GM19023 (cell line): ENCODE measurements at regions not wholly inside any gene's neighbourhood (a gene's known extent, or its start where the extent isn't known, plus 50 kb on each side); places are given as distances from the start of the nearest gene placed in this dataset.
"Not testable (repeated sequence)": the region's sequence is repeated elsewhere in the genome, so short reads cannot be mapped to it uniquely, and the experiment has no call there.

Source experiments
- ATAC-seq: cut with Tn5 transposase; IDR thresholded peaks from one replicate; pipeline ENCODE4 v1.9.1; 2021; ENCODE audit warnings: mild to moderate bottlenecking, moderate library complexity; ENCODE audit not compliant: unreplicated experiment

DNA sequence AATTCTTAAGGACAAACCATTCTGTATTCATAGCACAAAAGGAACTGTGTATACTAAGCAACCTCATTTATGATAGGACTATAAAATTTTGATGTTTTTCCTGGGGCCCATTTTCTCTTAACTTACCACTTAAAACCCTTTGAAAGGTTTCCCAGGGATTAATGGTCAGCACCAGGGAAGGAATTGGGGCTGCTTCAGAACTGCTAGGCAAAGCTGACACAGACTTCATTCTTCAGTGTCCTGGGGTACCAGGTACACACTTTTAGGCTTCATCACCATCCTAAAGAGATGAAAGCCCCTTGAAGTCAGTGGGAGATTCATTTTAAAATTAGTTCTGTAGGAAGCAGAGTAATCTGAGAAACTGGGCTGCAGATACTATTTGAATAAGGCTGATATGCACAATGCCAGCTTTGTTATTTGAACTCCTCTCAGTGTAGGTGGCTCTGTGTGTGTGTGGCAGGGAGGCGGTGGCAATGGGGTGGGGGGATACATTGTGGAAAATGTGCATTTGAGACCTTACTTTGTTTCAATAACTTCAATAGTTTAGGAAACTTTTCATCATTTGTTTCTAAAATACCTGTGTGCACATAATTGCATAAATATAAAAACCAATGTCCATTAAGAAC lies 329.3 kb upstream of the DCN start:
- ATAC-seq = no peak

DNA sequence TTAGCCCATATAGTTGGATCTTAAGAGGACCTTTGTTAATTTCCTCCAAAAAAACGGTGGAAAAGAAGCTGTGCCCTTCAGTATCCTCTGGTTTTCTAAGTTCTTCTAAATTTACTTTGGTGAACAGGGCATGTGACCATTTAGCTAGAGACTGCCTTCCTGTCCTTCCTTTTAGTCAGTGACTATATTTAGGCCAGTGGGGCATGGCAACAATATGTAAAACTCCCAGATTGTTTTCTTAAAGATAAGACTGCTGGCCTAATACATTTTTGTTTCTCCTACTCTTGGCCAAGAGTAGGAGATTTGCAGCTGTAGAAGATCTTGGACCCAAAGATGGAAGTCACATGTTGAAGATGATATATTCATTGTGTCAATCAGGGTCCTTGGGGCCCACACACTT lies 325.1 kb upstream of the DCN start:
- no peak for ATAC-seq

DNA sequence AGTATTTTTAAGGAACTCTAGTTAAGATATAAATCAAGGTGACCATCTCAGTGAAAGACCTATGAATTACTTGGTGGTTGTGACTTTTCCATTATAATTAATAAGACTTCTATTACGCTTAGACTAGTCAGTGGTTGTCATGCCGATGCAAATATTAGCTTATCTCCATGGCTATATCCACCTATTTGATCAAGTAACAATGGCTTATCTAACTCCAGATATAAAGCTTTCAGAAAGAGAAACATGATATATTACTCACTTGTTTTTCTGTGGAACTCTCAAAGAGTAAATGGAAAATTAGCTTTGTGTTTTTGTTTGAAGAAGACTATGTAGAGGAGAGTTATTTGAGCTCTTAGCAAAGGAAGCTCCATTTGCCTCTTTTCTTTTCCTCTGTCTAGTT lies 323.8 kb upstream of the DCN start:
- ATAC-seq = no peak

DNA sequence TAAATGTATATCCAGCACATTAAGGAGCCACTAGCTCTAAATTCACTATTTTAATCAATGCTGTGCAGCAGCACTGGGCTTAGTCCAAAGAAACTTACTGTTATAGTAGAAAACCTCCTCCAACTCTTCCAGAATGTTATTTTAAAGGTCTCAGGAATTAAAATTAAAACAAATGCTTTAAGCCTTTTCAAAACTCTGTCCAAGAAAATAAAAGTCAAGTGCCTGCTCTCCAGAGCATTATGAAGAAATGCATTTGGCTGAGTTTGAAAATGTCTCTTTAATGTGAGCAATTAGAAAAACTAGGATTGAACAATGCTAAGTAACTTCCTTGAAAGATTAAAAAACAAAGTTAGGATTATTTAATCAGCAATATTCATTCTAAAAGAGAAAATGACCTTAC lies 322.4 kb upstream of the DCN start:
- ATAC-seq = no peak

DNA sequence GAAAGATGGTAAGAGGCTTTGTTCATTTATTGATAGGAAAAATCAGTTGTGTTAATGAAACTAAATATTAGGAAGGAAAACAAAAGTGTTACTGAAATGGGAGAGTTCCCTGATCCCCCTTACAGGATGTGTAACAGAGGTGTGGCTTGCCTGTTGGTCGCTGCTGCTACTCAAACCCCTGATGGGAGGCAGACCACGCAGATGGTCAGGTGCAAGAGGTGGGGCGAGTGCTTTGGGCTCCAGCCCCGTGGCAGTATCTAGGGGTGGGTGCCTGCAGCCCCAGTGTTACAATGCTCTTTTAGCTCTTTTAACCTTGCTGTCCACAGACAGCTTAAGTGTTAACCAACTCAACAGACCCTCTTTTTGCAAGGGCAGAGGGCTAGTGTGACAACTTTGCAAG lies 319.6 kb upstream of the DCN start:
- no peak for ATAC-seq

DNA sequence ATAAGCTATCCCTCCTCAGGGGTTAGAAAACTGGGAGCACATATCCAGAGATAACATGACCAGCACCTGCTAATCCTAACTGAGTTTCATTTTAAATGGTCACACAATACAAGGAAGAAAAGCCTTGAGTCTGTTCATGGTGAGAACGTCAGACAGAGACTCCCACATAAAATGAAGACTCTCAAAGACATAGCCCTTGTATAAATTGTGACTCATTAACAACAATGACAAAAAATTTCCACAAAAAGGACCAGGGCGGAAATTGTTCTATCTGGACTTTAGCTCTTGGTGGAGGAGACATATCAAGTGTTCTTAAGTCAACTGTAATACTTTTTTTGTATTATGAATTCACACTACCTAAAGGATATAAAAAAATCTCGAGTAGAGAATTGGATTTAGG lies 313.7 kb upstream of the DCN start:
- ATAC-seq = no peak

DNA sequence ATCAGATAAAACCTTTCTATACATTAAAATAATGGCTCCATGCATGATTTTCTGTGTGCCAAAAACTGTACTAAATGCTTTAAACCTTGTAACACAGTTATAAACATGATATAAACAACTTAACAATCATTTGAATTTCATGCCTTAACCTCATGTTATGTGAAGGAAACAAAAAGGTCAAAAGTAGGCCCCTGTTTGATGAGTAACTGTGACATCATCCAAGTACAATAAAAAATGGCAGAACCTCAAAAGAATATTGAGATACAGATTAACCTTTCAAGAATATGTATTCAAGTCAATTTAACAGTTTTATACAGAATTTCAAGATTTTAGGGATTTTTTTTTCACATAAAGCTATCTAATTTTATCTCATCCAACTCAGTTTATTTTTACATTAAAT lies 310.7 kb upstream of the DCN start:
- ATAC-seq = no peak

DNA sequence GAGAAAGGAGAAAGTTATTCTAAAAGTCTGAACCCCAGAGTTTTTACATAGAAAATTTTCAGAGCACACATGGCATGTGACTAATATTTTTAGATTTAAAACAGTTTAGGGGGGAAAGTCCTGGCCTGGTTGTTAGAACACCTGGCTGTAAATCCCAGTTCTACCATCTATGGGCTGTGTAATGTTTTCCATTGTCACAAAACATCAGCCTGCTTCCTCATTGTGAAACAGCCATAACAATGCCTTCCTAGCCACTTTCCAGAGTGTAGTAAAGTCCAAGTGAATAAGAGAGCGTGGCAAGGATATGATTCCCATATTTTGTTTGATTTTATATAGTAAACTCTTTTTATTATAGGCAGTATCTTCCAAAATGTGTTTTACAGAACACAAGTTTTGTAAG lies 310.0 kb upstream of the DCN start:
- no peak for ATAC-seq

DNA sequence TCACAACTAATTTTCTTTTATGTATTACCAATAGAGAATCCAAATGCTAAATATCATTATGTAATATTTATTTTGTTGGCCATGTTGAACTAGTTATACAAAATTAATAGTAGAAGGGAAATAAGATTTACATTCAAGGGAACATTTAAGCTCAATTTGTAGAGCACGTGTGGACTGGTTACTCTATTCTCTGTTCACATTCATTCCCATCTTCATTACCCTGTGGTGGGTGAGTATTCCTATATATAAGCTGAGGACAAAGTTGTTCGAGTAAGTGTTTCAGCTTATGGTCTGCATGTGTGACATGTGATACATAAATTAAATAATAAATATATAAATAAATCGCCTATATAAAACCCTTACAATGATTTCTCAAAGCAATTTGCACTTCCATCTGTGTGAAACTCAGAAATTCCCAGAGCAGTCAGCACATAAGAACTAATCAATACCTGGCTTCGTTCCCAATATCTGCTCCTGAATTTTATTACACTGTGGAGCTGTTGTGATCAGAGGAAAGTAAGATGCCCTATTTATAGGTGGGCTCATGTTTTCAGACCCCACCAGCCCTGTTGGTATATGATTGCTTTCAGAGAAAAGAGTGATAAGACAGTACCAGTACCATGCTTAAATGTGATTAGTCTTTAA lies 308.2 kb upstream of the DCN start:
- no peak for ATAC-seq

DNA sequence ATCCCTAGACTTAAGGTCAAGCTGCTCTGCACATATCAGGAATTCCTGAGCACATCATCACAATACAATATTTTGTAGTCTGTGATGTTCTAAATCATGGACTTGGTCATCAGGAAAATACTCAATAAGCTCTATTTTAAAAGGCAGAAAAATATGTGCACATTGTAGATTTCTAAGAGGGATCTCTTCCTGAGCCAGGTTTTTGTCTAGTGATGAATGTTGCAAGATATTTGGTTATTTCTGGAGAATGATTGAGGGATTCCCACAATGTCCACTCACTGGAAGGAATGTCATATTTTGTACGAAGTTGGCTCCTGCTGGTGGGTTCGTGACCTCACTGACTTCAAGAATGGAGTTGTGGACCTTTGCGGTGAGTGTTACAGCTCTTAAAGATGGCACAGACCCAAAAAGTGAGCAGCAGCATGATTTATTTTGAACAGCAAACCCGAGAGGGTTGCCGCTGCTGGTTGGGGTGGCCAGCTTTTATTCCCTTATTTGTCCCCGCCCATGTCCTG lies 300.9 kb upstream of the DCN start:
- ATAC-seq = no peak

DNA sequence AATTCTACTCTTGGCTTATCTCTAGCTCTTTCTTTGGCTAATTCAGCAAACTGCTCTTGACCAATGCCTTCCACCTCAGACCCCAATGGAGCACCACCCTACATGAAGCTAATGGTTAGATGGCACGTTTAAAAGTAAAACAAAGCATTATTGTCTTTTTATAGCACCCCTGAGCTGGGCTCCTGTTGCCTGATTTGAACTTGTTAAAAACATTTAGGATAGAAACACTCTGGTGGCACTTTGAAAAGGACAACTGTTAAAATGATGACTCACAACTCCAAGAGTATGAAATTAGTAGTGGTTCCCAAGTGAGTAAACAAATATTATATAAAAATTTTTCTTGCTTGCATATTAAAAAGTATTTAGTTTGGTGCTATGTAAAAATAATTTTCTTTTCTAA lies 299.6 kb upstream of the DCN start:
- ATAC-seq = no peak

DNA sequence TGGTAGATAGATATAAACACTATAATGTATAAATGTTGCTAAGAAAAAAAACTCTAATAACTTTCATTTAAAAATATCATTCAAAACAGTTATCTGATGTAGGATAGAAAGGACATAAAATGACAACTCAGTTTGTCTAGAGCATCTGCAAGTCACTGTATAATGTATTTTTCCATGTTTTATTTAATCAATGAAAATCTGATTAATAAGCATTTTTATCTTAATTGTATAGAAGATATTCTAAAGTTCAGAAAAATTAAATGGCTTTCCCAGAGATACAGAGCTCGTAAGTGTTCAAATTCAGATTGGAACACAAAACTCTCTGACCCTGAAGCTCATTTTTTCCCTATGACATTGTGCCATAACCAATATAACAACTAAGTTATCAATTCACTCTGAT lies 295.9 kb upstream of the DCN start:
- no peak for ATAC-seq

DNA sequence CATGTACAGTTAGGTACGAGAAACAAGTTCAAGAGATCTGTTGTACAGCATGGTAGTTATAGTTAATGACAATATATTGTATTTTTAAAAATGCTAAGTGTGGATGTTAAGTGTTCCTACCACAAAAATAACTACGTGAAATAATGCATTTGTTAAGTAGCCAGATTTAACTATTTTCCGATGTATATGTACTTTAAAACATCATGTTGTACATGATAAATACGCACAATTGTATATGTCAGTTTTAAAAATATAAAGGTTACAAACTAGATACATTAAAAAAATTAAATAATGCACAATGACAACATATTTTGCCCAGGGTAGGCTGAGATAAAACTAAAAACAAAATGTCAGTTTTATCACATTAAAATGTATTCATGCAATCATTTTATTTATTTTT lies 285.1 kb upstream of the DCN start:
- ATAC-seq = no peak

DNA sequence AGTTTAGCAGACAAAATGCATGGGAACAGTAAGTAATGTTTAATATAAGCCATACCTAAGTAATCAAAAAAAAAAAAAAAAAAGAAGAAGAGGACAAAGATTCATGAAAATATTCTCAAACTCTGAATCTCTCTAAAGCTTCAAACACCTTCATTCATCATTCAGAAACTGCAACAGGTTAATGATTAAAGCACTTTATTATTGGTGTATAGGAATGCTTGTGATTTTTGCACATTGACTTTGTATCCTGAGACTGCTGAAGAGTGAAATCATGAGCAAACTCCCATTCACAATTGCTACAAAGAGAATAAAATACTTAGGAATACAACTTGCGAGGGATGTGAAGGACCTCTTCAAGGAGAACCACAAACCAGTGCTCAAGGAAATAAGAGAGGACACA lies 278.4 kb upstream of the DCN start:
- ATAC-seq = no peak

DNA sequence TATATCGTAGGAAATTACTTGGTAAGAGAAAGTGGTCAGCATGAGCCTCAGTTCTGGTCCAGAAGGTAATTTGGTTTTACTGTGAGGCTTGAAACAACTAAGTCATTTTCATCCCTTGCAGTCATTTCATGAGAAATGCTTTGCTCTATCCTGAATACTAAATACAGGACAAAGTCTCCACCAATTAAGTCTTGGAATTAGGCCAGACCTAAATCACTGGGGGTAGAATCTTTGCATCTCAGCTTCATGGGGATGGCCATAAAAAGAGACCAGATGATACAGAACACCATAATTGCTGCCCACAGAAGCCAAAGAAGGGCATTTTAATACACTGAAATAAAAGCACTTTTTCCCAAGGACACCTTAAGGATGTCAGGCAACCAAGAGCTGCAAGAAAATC lies 277.9 kb upstream of the DCN start:
- ATAC-seq = no peak

DNA sequence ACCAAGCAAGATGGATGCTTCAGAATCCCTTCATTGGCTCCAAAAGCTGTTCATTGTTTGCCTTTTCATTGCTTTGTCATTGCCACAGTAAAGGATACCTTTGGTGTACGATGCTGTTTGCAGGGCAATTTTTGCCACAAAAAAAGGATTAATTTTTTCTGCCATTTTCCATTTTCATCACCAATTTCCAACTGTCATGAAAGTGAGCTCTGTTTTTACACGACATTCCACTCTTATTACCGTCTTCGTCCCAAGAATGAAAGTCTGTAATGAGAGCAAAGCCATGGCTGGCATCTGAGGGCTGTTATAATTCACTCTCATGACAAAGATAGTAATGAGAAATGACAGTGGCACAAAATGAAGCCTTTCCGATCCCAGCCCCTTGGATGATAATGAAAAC lies 272.7 kb upstream of the DCN start:
- no peak for ATAC-seq

DNA sequence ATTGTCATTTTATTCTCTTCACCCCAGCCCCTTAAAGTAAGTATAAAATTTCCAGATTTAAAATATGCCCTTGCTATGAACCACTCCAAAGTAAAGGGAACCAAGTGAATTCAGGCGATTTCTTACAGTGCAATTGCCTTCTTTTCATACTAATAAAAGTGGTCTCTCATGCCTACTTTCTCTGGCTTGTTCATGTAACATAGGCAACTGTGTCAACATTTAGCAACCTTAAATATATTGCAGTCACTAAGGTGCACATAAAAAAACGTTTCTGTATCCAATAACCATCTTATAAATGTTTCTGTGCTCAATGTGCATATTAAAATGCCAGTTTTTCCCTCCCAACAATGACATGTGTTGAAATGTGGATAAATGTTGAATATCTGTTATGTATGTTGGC lies 271.6 kb upstream of the DCN start:
- no peak for ATAC-seq

DNA sequence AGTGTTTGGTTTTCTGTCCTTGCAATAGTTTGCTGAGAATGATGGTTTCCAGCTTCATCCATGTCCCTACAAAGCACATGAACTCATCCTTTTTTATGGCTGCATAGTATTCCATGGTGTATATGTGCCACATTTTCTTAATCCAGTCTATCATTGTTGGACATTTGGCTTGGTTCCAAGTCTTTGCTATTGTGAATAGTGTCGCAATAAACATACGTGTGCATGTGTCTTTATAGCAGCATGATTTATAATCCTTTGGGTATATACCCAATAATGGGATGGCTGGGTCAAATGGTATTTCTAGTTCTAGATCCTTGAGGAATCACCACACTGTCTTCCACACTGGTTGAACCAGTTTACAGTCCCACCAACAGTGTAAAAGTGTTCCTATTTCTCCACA lies 269.8 kb upstream of the DCN start:
- not testable (repeated sequence) for ATAC-seq

DNA sequence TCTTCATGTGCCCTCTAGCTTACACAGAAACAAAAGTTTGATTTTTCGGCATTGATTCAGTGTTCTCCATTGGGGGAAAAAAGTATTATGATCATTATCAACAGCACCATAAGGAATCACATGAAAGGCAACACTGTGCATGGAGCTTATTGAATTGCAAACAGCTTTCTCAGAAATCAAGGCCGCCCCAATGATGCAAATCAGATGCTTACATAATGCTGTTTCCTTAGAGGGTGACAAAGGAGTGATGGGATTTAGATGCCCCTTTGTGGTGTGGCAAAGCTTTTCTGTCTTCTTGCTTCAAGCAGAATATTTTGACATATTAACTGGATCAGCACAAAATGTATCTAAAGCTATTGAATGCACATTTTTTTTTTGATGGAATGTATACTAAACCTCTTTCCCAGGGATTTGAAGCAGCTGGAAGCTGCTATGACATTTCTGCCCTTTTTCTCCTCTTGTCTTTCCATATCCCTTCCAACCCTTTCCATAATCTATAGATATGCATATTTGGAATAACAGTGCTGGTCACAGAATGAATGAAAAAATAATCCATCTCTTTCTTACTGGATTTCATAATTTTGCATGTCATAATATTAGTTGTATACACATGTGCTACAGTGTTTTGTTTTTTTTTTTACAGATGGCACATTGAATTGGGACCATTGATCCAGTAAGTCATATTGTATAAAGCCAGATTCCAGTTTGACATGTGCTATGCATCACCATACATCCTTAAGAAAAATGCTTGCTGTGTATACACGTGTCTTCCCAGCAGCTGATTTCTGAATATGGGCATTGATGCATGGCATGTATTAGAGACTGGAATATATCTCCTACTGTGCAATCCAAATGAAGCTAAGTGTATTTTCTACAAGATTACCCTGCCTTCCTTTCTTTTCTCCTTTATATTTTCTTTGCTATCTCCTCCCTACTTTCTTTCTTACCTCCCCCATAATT lies 259.7 kb upstream of the DCN start:
- no peak for ATAC-seq

DNA sequence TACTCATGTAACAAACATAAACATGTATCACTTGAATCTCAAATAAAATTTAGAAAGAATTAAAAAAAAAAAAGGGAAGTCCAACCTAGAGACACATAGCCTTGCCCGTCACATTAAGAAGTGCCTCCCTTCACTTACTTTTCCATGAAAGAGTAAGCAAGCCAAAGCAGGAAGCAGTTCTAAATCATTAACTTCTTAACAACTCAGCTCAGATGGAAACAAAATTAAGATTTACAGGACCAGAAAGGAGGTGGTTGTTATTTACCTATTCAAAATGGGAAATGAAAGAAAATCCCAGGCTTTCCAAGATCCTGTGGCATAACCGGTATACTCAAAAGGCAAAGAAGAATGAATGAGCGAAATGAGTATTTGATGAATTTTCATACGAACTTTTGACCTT lies 258.6 kb upstream of the DCN start:
- no peak for ATAC-seq

DNA sequence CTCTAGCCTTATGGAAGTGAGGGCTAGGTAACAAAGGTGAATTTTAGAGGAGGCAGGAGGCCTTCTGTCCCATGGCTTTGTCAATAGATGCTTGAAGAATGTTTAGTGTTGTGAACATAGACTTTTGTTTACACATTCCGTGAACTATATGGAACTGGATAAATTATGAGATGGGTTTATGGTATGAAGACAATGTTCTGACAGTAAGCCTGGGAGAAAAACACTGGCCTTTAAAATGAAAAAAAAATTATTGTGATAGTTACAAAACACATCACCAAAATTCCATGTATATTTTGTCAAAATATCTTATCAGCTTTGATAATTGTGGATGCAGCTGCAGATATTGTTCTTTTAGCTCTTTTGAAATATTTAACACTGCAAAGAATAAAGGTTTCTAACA lies 251.5 kb upstream of the DCN start:
- no peak for ATAC-seq

DNA sequence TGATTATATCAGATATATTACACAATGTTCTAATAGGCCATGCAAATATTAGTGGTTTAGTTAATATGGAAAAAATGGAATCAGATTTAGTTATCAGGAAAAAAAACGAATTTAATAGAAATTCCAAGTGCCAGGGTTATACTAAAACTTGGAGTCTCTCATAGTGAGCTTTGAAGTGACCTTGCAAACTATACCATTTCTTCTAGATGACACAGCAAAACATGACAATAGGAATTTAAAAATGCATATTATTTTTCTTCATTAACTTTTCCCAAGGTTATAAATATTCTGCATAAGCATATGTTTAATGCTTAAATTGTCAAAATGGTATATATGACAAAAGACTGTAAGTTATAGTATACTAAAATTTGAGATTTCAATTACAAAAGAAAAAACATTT lies 250.1 kb upstream of the DCN start:
- no peak for ATAC-seq
